ENCODE measurements at regions not wholly inside any gene's neighbourhood (a gene's known extent, or its start where the extent isn't known, plus 50 kb on each side); places are given as distances from the start of the nearest gene placed in this dataset.

DNA sequence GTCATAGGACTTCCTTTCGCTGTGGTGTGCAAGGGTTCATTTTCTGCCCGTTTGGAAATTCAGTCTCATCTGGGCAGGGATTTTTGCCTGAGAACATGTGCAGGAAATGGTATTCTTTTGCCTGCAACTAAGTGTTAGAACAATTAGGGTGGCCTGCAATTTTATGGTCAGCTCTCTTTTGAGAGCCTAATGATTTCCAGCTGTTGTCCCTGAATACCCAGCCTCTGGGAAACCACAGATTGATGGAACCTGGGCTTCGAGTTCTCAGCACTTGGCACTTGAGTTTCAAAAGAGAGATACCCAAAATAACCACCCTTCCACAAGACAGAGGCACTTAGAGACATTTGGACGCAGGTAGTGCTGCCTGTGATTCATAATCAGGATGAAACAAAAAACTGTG, 217.2 kb upstream of the FOXA2 start:
- TF ChIP-seq TAF1 (IDR thresholded peaks at IDR 0.05; ENCODE audit: borderline replicate concordance, low read depth, low read length) (no peak), SIN3A (IDR thresholded peaks at IDR 0.05; ENCODE audit: borderline replicate concordance, low read depth, low read length) (no peak), RCOR1 (IDR thresholded peaks at IDR 0.05; ENCODE audit: low read length) (no peak), CHD2 (IDR thresholded peaks at IDR 0.05; ENCODE audit: low read length, partially characterized antibody) (no peak)
- TF ChIP-seq, protein P1, sequence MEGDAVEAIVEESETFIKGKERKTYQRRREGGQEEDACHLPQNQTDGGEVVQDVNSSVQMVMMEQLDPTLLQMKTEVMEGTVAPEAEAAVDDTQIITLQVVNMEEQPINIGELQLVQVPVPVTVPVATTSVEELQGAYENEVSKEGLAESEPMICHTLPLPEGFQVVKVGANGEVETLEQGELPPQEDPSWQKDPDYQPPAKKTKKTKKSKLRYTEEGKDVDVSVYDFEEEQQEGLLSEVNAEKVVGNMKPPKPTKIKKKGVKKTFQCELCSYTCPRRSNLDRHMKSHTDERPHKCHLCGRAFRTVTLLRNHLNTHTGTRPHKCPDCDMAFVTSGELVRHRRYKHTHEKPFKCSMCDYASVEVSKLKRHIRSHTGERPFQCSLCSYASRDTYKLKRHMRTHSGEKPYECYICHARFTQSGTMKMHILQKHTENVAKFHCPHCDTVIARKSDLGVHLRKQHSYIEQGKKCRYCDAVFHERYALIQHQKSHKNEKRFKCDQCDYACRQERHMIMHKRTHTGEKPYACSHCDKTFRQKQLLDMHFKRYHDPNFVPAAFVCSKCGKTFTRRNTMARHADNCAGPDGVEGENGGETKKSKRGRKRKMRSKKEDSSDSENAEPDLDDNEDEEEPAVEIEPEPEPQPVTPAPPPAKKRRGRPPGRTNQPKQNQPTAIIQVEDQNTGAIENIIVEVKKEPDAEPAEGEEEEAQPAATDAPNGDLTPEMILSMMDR (IDR thresholded peaks at IDR 0.05) = no peak
- TF ChIP-seq, protein P2, sequence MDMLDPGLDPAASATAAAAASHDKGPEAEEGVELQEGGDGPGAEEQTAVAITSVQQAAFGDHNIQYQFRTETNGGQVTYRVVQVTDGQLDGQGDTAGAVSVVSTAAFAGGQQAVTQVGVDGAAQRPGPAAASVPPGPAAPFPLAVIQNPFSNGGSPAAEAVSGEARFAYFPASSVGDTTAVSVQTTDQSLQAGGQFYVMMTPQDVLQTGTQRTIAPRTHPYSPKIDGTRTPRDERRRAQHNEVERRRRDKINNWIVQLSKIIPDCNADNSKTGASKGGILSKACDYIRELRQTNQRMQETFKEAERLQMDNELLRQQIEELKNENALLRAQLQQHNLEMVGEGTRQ (IDR thresholded peaks at IDR 0.05; ENCODE audit: borderline replicate concordance, low read depth, low read length) = no peak

All from SK-N-SH (cell line).